GM19328 (cell line): ENCODE measurements at regions not wholly inside any gene's neighbourhood (a gene's known extent, or its start where the extent isn't known, plus 50 kb on each side); places are given as distances from the start of the nearest gene placed in this dataset.
"Not testable (repeated sequence)": the region's sequence is repeated elsewhere in the genome, so short reads cannot be mapped to it uniquely, and the experiment has no call there.

ENCODE experiments used
- ATAC-seq: cut with Tn5 transposase; IDR thresholded peaks from one replicate; pipeline ENCODE4 v1.9.1; 2021; ENCODE audit warnings: mild to moderate bottlenecking, moderate library complexity; ENCODE audit not compliant: unreplicated experiment

DNA sequence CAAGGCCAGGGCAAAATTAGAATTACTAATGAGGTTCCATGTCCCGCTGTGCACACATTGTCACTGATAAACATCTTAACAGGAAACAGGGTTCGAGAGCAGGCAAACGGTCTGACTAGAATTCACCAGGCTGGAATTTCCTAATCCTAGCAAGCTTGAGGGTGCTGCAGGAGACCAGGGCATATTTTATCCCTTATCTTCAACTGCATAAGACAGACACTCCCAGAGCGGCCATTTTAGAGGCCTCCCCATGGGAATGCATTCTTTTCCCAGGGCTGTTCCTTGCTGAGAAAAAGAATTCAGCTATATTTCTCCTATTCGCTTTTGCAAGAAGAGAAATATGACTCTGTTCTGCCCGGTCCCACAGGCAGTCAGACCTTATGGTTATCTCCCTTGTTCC is 282.5 kb upstream of the TACR3 start:
- ATAC-seq, result not testable (repeated sequence)

DNA sequence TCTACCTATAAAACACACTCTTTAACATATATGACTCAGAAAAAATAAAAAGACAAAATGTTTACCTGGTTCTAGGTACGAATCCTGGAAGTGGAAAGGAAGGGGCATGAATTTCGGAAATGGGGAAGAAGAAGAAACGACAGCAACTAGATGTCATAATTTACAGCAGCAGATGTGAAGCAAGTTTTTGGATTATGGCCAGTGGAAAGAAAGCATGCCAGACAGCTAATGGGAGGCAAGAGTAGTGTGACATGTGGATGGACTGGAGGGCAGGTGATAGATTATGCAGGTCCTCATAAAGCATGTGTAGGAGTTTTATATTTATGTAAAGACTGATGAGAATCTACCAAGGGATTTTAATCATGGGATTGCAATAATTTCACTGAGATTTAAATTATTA is 279.0 kb upstream of the TACR3 start:
- ATAC-seq, result no peak

DNA sequence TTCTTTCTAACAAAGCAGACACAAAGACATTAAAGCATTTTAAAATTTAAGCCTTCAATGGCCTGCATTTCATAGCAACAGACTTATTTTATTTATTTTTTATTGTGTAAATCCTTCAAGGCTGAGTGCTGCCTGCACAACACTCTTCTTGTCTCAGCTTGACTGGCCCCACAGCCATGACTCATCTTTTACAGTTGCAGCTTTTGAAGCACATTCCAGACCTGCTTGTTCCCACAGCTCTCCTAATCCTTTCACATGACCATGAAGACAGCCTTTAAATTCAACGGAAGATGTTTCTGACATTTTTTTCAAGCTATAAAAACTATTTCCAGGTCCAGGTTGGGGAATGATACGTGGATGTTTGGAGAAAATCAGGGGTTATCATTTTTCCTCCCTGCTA is 276.9 kb upstream of the TACR3 start:
- no peak for ATAC-seq

DNA sequence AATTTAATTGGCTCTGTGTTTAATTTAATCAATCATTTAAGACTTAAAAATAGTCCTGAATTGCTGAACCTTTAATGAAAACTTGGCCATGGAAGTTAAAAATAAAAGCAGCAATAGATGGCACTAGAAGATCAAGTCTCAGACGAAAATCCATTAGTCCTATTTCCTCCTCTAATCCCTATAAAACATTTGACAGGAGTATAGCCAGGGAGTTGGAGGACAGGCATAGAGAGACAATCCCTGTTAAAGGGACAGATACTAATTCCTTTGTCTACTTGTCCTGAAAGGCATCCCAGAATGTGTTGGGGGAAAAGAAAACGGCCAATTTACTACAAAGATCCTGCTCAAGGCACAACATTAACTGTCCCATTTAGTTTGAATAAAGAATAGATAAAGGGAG is 276.3 kb upstream of the TACR3 start:
- no peak for ATAC-seq

DNA sequence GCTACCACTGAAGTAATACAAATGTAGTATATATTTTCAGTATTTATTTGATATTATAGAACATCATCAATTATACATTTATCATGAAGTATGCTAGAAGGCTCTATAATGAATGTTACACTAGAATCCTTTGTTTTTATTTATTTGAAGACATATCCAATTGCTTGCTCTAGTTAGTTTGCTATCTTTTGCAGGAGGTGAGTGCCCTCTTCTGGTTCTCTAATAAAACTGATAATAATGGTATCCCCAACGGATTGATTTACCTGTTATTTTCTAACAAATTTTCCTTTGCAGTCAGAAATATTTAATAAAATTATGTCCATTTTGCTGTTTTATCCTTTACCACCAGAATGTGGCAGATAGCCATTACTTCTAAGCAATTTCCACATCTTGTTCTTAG is 274.3 kb upstream of the TACR3 start:
- no peak for ATAC-seq

DNA sequence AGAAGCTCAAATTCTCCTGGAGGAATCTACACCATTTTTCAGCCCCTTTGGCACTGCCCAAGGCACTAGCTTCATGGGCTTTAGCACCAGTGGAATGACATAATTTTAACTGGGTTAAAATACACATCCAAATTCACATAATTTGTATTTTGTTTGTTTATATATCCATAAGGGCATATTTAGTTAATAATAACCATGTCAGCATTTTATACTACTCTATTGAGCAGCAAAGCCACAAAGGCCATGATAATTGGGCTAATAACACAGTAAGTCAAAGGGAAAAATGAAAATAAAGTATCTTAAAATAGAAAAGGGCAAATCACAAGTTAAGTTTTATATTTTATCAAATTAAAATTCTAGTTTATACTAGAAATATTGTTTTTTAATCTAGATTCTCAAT is 262.7 kb upstream of the TACR3 start:
- ATAC-seq, result no peak

DNA sequence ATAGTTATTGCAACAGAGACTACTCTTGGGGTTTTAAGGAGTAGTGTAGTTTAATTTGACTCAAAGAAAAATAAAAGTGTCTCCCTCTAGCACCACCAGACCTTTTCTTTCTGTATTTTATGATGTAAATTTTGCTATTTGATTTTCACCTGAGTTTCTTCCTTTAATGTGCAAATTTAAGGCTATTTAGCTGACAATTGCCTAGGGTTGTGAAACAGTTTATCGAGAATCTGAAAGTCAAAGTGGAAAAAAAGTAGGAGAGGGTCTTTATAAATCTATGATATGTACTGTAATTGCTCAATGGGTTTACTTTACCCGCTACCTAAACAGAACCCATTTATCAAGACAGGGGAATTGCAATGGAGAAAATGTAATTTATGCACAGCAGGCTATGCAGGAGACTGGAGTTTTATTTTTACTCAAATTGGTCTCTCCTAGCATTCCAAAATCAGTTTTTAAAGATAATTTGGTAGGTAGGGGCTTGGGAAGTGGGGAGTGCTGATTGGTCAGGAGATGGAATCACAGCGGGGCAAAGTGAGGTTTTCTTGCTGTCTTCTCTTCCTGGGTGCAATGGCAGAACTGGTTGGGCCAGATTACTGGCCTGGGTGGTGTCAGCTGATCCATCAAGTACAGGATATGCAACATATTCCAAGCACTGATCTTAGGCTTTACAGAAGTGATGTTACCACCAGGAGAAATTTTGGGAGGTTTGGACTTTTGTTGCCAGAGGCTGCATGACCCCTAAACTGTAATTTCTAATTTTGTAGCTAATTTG is 228.6 kb upstream of the TACR3 start:
- ATAC-seq, result no peak

DNA sequence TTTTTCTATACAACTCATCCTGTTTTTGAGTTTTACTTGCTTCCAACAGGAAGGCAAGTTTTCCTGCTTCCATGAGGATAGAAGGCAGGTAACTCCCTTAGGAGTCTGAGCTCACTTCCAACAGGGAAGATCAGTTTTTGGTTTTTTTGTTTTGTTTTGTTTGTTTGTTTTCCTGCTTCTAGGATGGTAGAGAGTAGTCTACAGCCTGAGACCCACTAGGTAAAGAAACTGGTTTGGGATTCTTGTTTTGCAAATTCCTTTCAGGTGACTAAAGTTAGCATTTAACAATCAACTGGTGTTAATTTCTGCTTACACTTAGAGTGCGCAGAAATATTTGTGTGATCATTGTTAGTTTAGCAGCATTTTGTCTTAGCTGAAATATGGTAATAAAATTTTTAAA is 227.8 kb upstream of the TACR3 start:
- ATAC-seq, result no peak

DNA sequence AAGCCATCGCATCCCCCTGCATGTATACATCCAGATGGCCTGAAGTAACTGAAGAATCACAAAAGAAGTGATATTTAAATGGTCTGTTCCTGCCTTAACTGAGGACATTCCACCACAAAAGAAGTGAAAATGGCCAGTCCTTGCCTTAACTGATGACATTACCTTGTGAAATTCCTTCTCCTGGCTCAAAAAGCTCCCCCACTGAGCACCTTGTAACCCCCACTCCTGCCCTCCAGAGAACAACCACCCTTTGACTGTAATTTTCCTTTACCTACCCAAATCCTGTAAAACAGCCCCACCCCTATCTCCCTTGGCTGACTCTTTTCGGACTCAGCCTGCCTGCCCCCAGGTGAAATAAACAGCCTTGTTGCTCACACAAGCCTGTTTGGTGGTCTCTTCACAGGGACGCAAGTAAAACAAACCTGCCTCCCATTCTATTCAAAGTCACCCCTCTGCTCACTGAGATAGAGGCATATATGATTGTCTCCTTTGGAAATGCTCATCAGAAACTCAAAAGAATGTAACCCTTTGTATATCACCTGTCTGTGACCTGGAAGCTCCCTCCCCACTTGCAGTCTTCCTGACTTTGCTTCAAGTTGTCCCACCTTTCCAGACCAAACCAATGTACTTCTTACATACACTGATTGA is 227.0 kb upstream of the TACR3 start:
- not testable (repeated sequence) for ATAC-seq

DNA sequence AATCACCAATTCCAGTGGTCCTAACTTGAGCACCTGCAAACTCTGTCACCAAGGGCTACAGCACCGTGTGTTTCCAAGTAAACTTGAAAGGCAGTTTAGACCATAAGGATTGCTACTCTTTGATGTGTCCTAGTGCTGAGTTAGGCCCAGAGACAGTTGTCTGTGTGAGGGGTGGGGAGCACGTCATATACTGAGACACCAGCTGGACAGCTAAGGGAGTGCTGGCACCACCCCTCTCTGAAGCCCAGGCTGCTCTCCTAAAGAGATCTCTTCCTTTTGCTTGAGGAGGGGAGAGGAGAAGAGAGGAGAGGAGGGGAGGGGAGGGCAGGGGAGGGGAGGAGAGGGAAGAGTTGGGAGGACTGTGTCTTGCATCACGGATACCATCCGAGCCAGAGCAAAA is 218.7 kb upstream of the TACR3 start:
- ATAC-seq, result no peak

DNA sequence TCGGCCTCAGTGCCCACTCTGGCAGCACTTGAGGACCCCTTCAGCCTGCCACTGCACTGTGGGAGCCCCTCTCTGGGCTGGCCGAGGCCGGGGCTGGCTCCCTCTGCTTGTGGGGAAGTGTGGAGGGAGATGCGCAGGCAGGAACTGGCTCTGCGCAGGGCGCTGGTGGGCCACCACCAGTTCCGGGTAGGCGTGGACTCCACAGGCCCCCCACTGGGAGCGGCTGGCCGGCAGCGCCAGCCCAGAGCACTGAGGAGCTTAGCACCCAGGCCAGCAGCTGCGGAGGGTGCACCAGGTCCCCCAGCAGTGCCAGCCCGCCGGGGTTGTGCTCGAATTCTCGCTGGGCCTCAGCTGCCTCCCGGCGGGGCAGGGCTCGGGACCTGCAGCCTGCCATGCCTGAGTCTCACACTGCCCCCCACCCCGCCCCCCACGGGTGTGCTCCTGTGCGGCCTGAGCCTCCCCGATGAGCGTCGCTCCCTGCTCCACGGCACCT is 216.9 kb upstream of the TACR3 start:
- no peak for ATAC-seq

DNA sequence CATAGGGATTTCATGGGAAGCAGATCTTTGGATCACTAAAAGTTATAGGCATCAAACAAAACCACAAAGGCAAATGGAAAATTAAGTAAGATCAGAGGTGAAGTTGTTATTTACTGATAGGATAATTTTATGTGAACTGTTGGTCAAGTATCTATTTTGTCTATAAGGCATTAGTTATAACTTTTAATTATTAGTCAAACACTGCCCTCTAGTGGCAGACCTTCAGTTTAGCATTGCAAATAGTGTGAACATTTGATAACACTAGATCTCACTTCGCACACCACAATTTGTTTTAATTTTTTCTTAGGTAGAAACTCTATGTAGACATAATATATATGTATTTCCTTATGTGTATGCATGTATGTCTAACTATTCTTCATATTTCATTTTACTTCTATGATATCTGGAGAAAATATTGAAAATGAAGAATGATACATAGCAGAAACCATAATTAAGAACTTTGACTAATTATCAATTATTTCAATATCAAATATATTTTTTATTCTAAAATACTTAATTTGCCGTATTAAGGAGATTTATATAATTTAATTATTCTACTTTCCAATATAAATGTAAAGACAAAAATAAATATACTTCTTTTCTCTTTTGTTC is 214.5 kb upstream of the TACR3 start:
- ATAC-seq, result peak; percentile 72

DNA sequence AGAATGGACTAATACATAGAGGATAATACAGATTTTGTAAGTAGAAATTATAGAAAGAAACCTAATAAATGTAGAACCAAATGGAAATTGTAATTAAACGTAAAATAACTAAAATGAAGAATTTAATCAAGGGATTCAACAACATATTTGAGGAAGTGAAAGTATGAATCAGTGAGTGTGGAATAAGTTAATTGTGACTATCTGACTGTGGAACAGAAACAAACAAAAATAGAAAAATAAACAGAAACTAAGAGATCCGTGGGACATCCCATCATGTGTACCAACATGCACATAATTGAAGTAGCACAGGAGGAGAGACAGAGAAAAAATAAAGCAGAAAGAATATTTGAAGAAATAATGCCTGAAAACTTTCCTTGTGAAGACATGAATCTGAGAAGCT is 208.6 kb upstream of the TACR3 start:
- no peak for ATAC-seq

DNA sequence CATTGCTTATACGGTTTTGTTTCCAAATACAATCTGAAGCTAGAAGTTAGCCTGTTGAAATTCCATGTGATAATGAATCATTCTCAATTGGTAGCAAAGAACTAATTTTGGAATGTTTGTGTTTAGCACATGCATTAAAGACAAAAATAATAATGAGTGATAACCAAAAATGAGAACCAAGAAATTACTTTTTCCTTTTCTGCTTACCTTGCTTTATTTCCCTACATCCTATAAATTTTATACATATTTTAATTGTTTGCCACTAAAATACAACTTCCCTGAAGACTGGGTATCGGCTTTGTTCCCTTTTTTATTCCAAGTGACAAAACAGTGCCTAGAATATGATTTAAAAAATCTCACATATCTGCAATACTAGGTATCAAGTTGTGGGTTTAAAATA is 203.8 kb upstream of the TACR3 start:
- ATAC-seq, result no peak

DNA sequence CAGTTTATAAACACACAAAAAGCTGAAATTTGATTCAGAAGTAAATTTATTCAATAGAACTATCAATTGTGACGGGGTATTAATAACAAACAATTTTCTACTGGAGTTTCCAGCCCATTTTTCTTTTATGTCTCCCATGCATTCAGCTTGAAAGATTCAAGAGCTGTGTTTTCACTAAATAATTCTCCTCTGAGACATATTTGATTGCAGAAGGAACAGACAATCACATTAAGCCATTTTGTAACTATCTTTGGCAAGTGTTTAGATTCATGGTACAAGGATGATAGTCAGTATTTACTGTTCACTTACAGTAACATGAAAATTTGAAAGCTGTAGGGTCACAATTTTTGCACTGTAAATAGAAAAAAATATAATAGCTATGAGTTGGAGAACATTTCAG is 198.4 kb upstream of the TACR3 start:
- ATAC-seq, result no peak

DNA sequence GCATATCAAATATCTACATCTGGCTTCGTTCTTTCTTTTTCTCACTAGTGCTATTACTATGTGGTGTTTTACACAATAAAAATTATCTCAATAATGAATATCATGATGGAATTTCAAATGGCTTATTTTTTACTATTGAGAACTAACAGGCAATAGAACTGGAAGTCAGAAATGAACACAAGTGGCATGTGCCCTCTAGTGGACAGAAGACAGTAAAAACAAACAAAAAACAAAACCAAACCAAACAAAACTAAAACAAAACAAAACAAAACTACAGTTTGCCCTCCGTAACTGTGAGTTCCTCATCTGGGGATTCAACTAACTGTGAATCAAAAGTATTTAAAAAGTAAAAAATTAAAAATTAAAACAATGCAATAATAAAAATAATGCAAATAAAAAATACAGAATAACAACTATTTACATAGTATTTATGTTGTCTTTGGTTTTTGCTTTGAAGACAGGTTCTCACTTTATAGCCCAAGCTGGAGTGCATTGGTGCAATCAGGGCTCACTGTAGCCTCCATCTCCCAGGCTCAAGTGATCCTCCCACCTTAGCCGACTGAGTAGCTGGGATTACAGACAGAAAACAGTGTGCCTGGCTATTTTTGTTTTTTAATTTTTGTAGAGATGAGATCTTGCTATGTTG is 195.6 kb upstream of the TACR3 start:
- peak; percentile 90 for ATAC-seq

DNA sequence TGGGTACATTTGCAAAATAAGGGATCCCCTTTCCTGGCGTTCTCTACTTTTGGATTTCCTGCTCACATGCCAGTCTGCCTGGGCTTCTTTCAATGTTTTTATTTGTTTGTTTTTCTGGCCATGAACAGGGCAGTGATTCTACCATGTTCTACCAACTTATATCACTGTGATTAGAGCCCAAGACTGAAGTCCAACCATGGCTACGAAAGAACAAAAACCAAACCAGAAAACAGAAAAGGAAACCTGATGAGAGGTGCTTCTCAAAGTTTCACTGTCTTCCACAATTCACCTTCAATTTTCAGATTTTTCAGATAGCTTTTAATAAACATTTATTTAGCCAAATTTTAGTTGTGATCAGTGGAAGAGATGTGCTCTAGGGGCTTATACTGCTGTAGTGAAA is 187.6 kb upstream of the TACR3 start:
- no peak for ATAC-seq

DNA sequence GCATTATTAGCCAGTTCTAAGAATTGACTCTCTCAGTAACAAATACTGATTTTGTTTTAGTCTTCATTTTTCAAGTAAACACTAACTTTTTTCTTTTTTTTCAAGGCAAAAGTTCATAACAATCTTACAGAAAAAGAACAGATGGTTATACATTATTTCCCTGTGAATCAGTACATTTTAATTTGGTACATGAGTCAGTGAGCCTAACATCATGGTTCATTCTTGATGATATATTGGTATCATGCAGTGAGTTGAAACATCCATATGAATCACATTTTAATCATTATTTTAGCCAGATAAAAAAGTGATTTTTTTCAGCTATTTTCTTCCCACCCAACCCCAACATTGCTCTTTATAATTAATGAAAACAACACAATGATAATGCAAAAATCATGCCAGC is 184.3 kb upstream of the TACR3 start:
- ATAC-seq, result no peak

DNA sequence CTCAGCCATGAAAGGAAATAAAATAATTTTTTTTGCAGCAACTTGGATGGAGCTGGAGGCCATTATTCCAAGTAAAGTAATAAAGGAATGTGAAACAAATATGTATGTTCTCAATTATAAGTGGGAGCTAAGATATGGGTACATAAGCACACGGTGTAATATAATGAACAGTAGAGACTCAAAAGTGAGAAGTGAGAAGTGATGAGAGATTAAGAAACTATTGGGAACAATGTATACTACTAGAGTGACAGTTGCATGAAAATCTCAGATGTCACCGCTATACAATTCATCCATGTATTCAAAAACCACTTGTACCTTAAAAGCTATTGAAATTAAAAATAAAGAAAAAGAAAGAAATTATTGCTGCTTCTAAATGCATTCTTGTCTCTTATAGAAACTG is 182.9 kb upstream of the TACR3 start:
- ATAC-seq, result no peak

DNA sequence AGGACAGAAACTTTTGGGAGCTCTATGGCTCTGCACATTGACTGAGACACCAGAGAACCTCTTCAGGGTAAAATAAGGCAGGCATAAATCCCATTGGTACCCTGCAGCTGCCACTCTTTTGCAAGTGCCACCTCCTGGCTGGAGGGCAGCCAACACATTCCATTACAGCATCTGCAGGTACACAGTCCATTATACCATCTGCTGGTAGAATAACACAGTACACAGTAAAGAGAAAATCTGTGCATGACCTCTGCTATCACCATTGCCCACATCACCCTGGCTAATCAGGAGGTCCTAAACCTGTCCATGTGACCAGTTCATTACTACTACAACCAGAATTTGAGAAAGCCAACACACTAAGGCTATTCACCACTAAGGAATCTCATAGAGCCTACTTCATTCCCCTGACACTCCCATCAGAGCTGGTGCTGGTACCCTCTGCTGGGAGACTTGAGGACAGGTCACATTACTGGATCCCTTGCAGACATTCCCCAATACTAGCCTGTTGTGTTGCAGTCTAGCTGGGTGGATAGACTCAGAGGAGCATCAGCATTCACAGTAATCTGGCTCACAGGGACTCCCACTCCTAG is 176.2 kb upstream of the TACR3 start:
- no peak for ATAC-seq

DNA sequence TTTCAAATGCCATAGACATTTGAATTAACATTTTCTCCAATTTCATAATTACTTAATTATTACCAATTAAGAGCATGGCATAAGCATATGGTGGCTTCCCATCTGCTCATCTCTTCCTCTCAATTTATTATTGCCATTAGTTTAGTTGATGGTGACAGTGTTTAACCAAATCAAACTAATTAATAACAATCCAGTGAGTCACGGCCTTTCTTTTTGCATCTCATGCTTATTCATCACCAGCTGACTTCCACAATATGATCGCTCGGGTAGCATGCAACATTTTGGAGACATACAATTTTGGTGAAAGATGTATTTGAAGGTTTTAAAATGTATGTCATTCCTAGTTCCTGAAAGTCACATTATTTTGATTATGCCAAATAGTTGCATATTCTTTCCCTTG is 172.8 kb upstream of the TACR3 start:
- no peak for ATAC-seq
